ENCODE measurements at regions not wholly inside any gene's neighbourhood (a gene's known extent, or its start where the extent isn't known, plus 50 kb on each side); places are given as distances from the start of the nearest gene placed in this dataset.
A peak's percentile ranks its signal among the peaks of the same experiment; 100 is the strongest.

- no peak for DNase-seq
Measured at GRCh38 chr10:118500477-118501104, 94.9 kb downstream of the PRLHR start.

- no peak for DNase-seq
Measured at GRCh38 chr10:118499186-118499585, 96.3 kb downstream of the PRLHR start.

- no peak for DNase-seq
Measured at GRCh38 chr10:118498623-118499022, 96.8 kb downstream of the PRLHR start.

GRCh38 chr10:118497227-118497626 lies 98.2 kb downstream of the PRLHR start:
- peak; percentile 68 for DNase-seq

- no peak for DNase-seq
Measured at GRCh38 chr10:118496525-118496924, 98.9 kb downstream of the PRLHR start.

- no peak for DNase-seq
Measured at GRCh38 chr10:118495499-118495898, 99.9 kb downstream of the PRLHR start.

GRCh38 chr10:118491055-118491454 lies 104.4 kb downstream of the PRLHR start:
- DNase-seq, result no peak

- DNase-seq, result no peak
Measured at GRCh38 chr10:118488710-118489497, 106.5 kb downstream of the PRLHR start.

GRCh38 chr10:118485641-118486040 lies 109.8 kb downstream of the PRLHR start:
- DNase-seq, result no peak

GRCh38 chr10:118484152-118484871 lies 111.1 kb downstream of the PRLHR start:
- DNase-seq, result no peak

- no peak for DNase-seq
Measured at GRCh38 chr10:118483496-118483895, 112.0 kb downstream of the PRLHR start.

- DNase-seq, result no peak
Measured at GRCh38 chr10:118482393-118483331, 112.8 kb downstream of the PRLHR start.

GRCh38 chr10:118481871-118482270 lies 113.6 kb downstream of the PRLHR start:
- no peak for DNase-seq

- no peak for DNase-seq
Measured at GRCh38 chr10:118475214-118475613, 120.2 kb downstream of the PRLHR start.

GRCh38 chr10:118474111-118474510 lies 121.3 kb downstream of the PRLHR start:
- no peak for DNase-seq

GRCh38 chr10:118473305-118473960 lies 122.0 kb downstream of the PRLHR start:
- no peak for DNase-seq

- peak; percentile 88 for DNase-seq
Measured at GRCh38 chr10:118472415-118473304, 122.8 kb downstream of the PRLHR start.

GRCh38 chr10:118471863-118472262 lies 123.6 kb downstream of the PRLHR start:
- DNase-seq, result no peak

- no peak for DNase-seq
Measured at GRCh38 chr10:118470470-118470869, 125.0 kb downstream of the PRLHR start.

GRCh38 chr10:118467200-118467599 lies 125.1 kb upstream of the FAM204A start:
- DNase-seq, result no peak

GRCh38 chr10:118465300-118465874 lies 123.3 kb upstream of the FAM204A start:
- DNase-seq, result no peak
